K562 (cell line): ENCODE measurements at regions not wholly inside any gene's neighbourhood (a gene's known extent, or its start where the extent isn't known, plus 50 kb on each side); places are given as distances from the start of the nearest gene placed in this dataset.

Experiments used
- ATAC-seq: fragments of 200-7000 bp; cut with Tn5 transposase; 3 replicates; pipeline ENCODE4 v1.9.1; 2020; ENCODE audit warnings: moderate library complexity
- BruUV-seq: library from RNA; stranded (reverse); fragments of 400-500 nt; replicated peaks from 2 replicates; lab custom pipeline; 2021; lab: Mats Ljungman, UMichigan
- CTCF ChIA-PET: fragments of 300-600 bp; formaldehyde crosslinking; extraction: SDS; loops from one replicate; lab custom pipeline; 2021; ENCODE audit warnings: low intra/inter-chr PET ratio; lab: Yijun Ruan, JAX
- POLR2A ChIA-PET: fragments of 300-600, 350-650 bp; sonication (Branson Sonifier 250); formaldehyde crosslinking; extraction: SDS; loops from one replicate; lab custom pipeline; 2021; ENCODE audit warnings: antibody characterized with exemption, inconsistent platforms; lab: Yijun Ruan, JAX
- DNase-seq, 4 experiments: peaks; one replicate each; pipeline versions ENCODE4 v3.0.0 to v3.0.0-alpha.2; 2011 to 2018; ENCODE audit warnings: low spot score in 3 of 4, mixed read lengths in 3 of 4; ENCODE audit errors: extremely low read depth in 1 of 4
- FAIRE-seq: peaks from 2 replicates; lab custom pipeline; 2011; peaks lifted over from hg19 to GRCh38; lab: Jason Lieb, UNC
- H2AFZ ChIP-seq: 2 replicates; pipeline ENCODE4 v1.6.0; 2011; ENCODE audit warnings: low read depth, low read length, control low read depth, inconsistent platforms
- H3K27ac ChIP-seq: fragments of 200-600 bp; 3 replicates; pipeline ENCODE4 v1.8.0; 2011; ENCODE audit warnings: low read depth, mild to moderate bottlenecking, control low read depth, inconsistent platforms, low read length, moderate library complexity, mixed read lengths; ENCODE audit errors: extremely low read depth
- H3K27me3 ChIP-seq, 2 experiments: fragments of 300-600 bp in 1 of 2; 2 replicates in 1 of 2; 3 replicates in 1 of 2; pipeline versions ENCODE4 v1.6.0 to v1.8.0; 2011; ENCODE audit warnings: inconsistent platforms in 2 of 2, low read length in 2 of 2, mild to moderate bottlenecking in 1 of 2, mixed read lengths in 1 of 2, moderate library complexity in 1 of 2; ENCODE audit not compliant: control insufficient read depth in 2 of 2, insufficient read depth in 2 of 2
- H3K36me3 ChIP-seq: fragments of 300-600 bp; 3 replicates; pipeline ENCODE4 v1.8.0; 2011; ENCODE audit warnings: mild to moderate bottlenecking, low read length, inconsistent platforms; ENCODE audit not compliant: control insufficient read depth, insufficient read depth
- H3K4me1 ChIP-seq, 2 experiments: fragments of 200-600 bp in 1 of 2; replicated peaks in 1 of 2; 2 replicates in 1 of 2; 3 replicates in 1 of 2; pipeline versions ENCODE4 v1.5.1 to v1.8.0; 2011; ENCODE audit warnings: inconsistent platforms in 2 of 2, low read length in 2 of 2, mild to moderate bottlenecking in 1 of 2, mixed read lengths in 1 of 2, moderate library complexity in 1 of 2; ENCODE audit not compliant: control insufficient read depth in 2 of 2, insufficient read depth in 2 of 2
- H3K4me2 ChIP-seq: 2 replicates; pipeline ENCODE4 v1.6.1; 2011; ENCODE audit warnings: low read length, control low read depth, inconsistent platforms, mixed read lengths; ENCODE audit not compliant: insufficient read depth
- H3K4me3 ChIP-seq: fragments of 200-600 bp; sonication (generic), shearing (Covaris generic); 2 replicates; pipeline ENCODE4 v1.5.1; 2016; ENCODE audit warnings: control low read depth, inconsistent platforms
- H3K79me2 ChIP-seq: fragments of 200-600 bp; 3 replicates; pipeline ENCODE4 v1.8.0; 2011; ENCODE audit warnings: low read length, inconsistent platforms; ENCODE audit not compliant: control insufficient read depth, insufficient read depth
- H3K9ac ChIP-seq, 2 experiments: 2 replicates each; pipeline versions ENCODE4 v1.6.0 to v1.6.1; 2011; ENCODE audit warnings: low read depth in 2 of 2, low read length in 2 of 2, control low read depth in 1 of 2, inconsistent platforms in 1 of 2, mild to moderate bottlenecking in 1 of 2, mixed read lengths in 1 of 2; ENCODE audit not compliant: insufficient read depth in 1 of 2
- H3K9me1 ChIP-seq: one replicate; pipeline ENCODE4 v1.6.0; 2011; ENCODE audit warnings: inconsistent platforms, mild to moderate bottlenecking, low read length, moderate library complexity; ENCODE audit not compliant: control insufficient read depth, insufficient read depth
- H3K9me3 ChIP-seq: replicated peaks from 2 replicates; pipeline ENCODE4 v1.5.1; 2011; ENCODE audit warnings: low read depth, low read length, inconsistent platforms; ENCODE audit not compliant: control insufficient read depth, insufficient read depth
- H4K20me1 ChIP-seq: replicated peaks from 2 replicates; pipeline ENCODE4 v1.6.1; 2011; ENCODE audit warnings: low read length, inconsistent platforms, mixed read lengths; ENCODE audit not compliant: control insufficient read depth, insufficient read depth
- E2F6 ChIP-seq, 2 experiments: IDR thresholded peaks; 2 replicates each; pipeline ENCODE4 v1.6.1; 2011; ENCODE audit warnings: borderline replicate concordance in 1 of 2, control low read depth in 1 of 2, low read depth in 1 of 2, low read length in 1 of 2, mild to moderate bottlenecking in 1 of 2, mixed read lengths in 1 of 2, moderate library complexity in 1 of 2; ENCODE audit not compliant: insufficient read depth in 1 of 2, insufficient read length in 1 of 2, poor library complexity in 1 of 2, severe bottlenecking in 1 of 2; ENCODE audit errors: extremely low read depth in 1 of 2
- FOXJ2 ChIP-seq: fragments of 200-800 bp; sonication (Bioruptor generic); IDR thresholded peaks from 2 replicates; pipeline ENCODE4 v1.6.1; 2016; ENCODE audit warnings: missing genetic modification characterization, missing compliant biosample characterization
- FOXO4 ChIP-seq: fragments of 450-650 bp; formaldehyde crosslinking; IDR thresholded peaks from 2 replicates; pipeline ENCODE4 v1.4.0; 2020; ENCODE audit warnings: mild to moderate bottlenecking, moderate library complexity
- JUNB ChIP-seq: fragments of 450-650 bp; formaldehyde crosslinking; conservative IDR thresholded peaks from 2 replicates; pipeline ENCODE4 v1.4.0; 2020; ENCODE audit warnings: mild to moderate bottlenecking
- KLF16 ChIP-seq: IDR thresholded peaks from 2 replicates; pipeline ENCODE4 v1.6.1; 2016; ENCODE audit warnings: antibody characterized with exemption
- MLLT1 ChIP-seq, 2 experiments: fragments of 450-650 bp; IDR thresholded peaks; 2 replicates each; pipeline ENCODE4 v1.6.1; 2016
- NFIX ChIP-seq: fragments of 250-450 bp; sonication (Bioruptor Pico); IDR thresholded peaks from 2 replicates; pipeline ENCODE4 v1.4.0; 2020; ENCODE audit warnings: low read depth, mild to moderate bottlenecking, moderate library complexity
- TCF15 ChIP-seq: fragments of 250-450 bp; sonication (Bioruptor Pico); IDR thresholded peaks from 2 replicates; pipeline ENCODE4 v1.8.0; 2022; ENCODE audit warnings: moderate library complexity, mild to moderate bottlenecking, inconsistent platforms
- XRCC4 ChIP-seq: IDR thresholded peaks from one replicate; pipeline ENCODE4 v1.6.1; 2011; ENCODE audit not compliant: insufficient read depth, insufficient read length; ENCODE audit errors: extremely low read depth
- ZNF232 ChIP-seq: sonication (generic); formaldehyde crosslinking; IDR thresholded peaks from 2 replicates; pipeline ENCODE4 v1.8.0; 2022; ENCODE audit warnings: mild to moderate bottlenecking, missing genetic modification reagents
- ZNF584 ChIP-seq: fragments of 200-800 bp; sonication (Bioruptor generic); IDR thresholded peaks from 2 replicates; pipeline ENCODE4 v1.6.1; 2016; ENCODE audit warnings: low read depth, mild to moderate bottlenecking, missing genetic modification characterization, missing compliant biosample characterization
- ZNF644 ChIP-seq: fragments of 200-800 bp; sonication (Bioruptor generic); IDR thresholded peaks from 2 replicates; pipeline ENCODE4 v1.6.1; 2016; ENCODE audit warnings: low read depth, missing genetic modification characterization, missing compliant biosample characterization
- WGBS: fragments of 100-300 bp; shearing (Covaris generic); methylation state at CpG from one replicate; pipeline ENCODE4 v1.1.6; 2016; ENCODE audit warnings: low coverage, mixed read lengths; ENCODE audit not compliant: insufficient coverage; ENCODE audit errors: missing lambda C conversion rate; 5-methylcytosine and 5-hydroxymethylcytosine counted together
- in situ Hi-C: fragments of 300-500 bp; cut with MboI; formaldehyde crosslinking; loops from 4 replicates; pipeline ENCODE4 v1.15.0; 2018; ENCODE audit warnings: inconsistent platforms, mixed read lengths
- intact Hi-C: fragments of 100-400 bp; cut with micrococcal nuclease; formaldehyde crosslinking; loops from 2 replicates; pipeline ENCODE4 v1.14.2; 2022

- no peak for TF ChIP-seq MLLT1 (IDR thresholded peaks at IDR 0.05)
- TF ChIP-seq NFIX (CRISPR knock-in tag): no peak
- no peak for TF ChIP-seq KLF16
- TF ChIP-seq FOXJ2: no peak
- TF ChIP-seq ZNF644 (tag): no peak
- no peak for TF ChIP-seq JUNB
These were observed 245.0 kb upstream of the SALL3 start (continued) for GRCh38 chr18:78734614-78734945.

GRCh38 chr18:78735131-78736014, 244.2 kb upstream of the SALL3 start:
- ChIA-PET POLR2A (no interaction called here), CTCF (no interaction called here)
- Histone ChIP-seq H4K20me1 (no peaks in the 10 kb centered on the region), H3K36me3 (no peaks in the 10 kb centered on the region), H3K9ac (no peak overlapping the region), H3K4me1 (no peaks in the 10 kb centered on the region), H3K4me2 (no peak overlapping the region), H3K27ac (no peak overlapping the region), H2AFZ (no peak overlapping the region), H3K27me3 (peaks cover 0 to 37% of the 10 kb centered on the region in 2 experiments; a peak in 3 of 5 replicates), H3K79me2 (no peaks in the 10 kb centered on the region), H3K9me3 (no peaks in the 10 kb centered on the region), H3K4me3 (no peak overlapping the region), H3K9me1 (no peaks in the 10 kb centered on the region)
- WGBS: under 1% methylated on average over 29 of the region's 48 CpGs
- ATAC-seq: no peak
- BruUV-seq: no TSS peak
- peak in 1 of 2 experiments; percentile 37 for TF ChIP-seq E2F6 (IDR thresholded peaks at IDR 0.05; ENCODE audit: borderline replicate concordance in 1 of 2, extremely low read depth in 1 of 2, insufficient read depth in 1 of 2, insufficient read length in 1 of 2, low read depth in 1 of 2, low read length in 1 of 2, poor library complexity in 1 of 2, severe bottlenecking in 1 of 2)
- no peak for TF ChIP-seq TCF15
- no peak for TF ChIP-seq XRCC4
- no peak for TF ChIP-seq ZNF584 (CRISPR knock-in tag)
- no peak for TF ChIP-seq FOXO4
- no peak for TF ChIP-seq ZNF232 (CRISPR knock-in tag)
- in situ Hi-C loops: no loop called here
- intact Hi-C loops: no loop called here
- no peak for DNase-seq
- no peak for FAIRE-seq
